Cardiac fibroblast (primary cell): ENCODE measurements at regions not wholly inside any gene's neighbourhood (a gene's known extent, or its start where the extent isn't known, plus 50 kb on each side); places are given as distances from the start of the nearest gene placed in this dataset.

Experiments
- DNase-seq, 2 donors: peaks; one replicate each; pipeline versions ENCODE4 v3.0.0 to v3.0.0-alpha.2; 2010; ENCODE audit warnings: low read depth in 2 of 2
- H3K4me3 ChIP-seq, 2 donors: replicated peaks in 1 of 2; 1 replicate in 1 of 2; 2 replicates in 1 of 2; pipeline ENCODE4 v1.5.1; 2011; ENCODE audit warnings: low read depth in 2 of 2, low read length in 2 of 2, mild to moderate bottlenecking in 2 of 2, moderate library complexity in 1 of 2
- CTCF ChIP-seq: IDR thresholded peaks from one replicate; pipeline ENCODE4 v1.5.1; 2011; ENCODE audit warnings: low read depth, mild to moderate bottlenecking, low read length, inconsistent platforms

DNA sequence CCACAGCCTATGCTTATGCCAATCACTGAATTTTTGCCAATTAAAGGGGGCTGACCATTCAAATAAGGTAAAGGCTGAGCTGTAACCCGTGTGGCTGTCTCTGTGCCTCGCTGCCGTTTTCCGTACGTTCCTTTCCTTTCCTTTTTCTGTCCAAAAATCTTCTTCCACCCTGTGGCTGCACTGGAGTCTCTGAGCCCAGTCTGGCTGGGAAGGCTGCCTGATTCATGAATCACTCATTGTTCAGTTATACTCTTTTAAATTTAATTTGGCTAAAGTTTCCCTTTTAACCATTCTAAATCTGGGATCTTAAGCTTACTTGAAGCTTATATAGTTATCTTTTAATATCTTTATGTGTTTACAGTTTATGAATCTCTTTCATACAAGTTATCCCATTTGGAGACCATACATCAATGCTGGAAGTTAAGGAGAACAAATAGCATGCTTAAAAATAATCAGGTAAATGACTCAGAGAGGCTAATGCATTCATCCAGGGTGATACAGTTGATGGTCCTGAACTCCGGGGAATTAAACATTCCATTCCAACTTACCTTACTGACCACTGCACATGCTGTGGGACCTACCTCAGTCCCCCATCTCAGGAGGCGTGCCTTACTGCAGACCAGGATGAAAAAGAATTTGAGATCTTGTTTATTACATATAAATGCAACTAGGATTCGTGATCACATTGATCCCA is 385.3 kb upstream of the ADARB2 start:
- no peak for TF ChIP-seq CTCF
- H3K4me3 ChIP-seq = no peak overlapping the region
- DNase-seq = no peak

GRCh38 chr10:2121929-2122328 is 384.6 kb upstream of the ADARB2 start:
- H3K4me3 ChIP-seq = no peak overlapping the region
- no peak for TF ChIP-seq CTCF
- no peak for DNase-seq

GRCh38 chr10:2121315-2121714 is 384.0 kb upstream of the ADARB2 start:
- no peak for DNase-seq
- TF ChIP-seq CTCF = no peak
- H3K4me3 ChIP-seq = no peak overlapping the region

DNA sequence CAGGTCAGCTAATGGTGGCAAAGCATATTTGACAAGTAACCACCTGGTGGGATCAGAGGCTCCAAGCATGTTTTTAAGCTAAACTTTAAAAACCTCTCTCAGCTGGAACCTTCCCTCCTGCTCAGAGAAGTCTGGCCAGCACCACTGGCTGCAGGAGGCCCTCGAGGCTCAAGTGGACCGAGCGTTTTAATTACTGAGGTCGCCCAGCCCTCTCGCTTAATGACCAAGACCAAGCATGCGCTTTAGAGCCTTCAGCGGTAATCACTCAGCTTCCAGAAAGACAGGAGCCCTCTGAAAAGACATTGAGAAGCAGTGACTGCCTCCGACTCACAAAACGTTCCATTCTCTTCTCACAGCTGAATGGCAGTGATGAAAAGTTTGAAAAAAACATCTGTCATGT is 383.4 kb upstream of the ADARB2 start:
- DNase-seq = no peak
- H3K4me3 ChIP-seq = no peak overlapping the region
- TF ChIP-seq CTCF = no peak

DNA sequence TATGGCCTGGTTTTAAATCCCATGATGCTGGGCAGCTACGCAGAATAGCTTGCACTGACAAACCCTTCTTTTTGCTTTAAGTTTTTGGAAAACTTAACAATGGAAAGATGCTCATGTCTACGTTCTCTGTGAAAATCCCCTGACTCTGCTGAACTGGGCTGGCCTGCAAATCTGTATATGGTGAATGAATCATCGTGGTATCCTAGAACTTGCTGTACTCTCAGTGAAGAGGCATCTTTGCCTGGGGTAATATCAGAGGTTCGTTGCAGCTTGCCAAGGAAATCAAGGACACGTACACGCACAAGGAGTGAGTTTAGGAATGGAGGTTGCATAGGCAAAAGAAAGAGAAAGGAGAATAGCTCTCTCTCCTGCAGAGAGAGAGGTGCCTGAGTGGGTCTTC is 382.0 kb upstream of the ADARB2 start:
- no peak for DNase-seq
- no peak for TF ChIP-seq CTCF
- no peak overlapping the region for H3K4me3 ChIP-seq

- no peak for DNase-seq
- no peak for TF ChIP-seq CTCF
- no peak overlapping the region for H3K4me3 ChIP-seq
Measured at GRCh38 chr10:2118201-2118600, 380.9 kb upstream of the ADARB2 start.

DNA sequence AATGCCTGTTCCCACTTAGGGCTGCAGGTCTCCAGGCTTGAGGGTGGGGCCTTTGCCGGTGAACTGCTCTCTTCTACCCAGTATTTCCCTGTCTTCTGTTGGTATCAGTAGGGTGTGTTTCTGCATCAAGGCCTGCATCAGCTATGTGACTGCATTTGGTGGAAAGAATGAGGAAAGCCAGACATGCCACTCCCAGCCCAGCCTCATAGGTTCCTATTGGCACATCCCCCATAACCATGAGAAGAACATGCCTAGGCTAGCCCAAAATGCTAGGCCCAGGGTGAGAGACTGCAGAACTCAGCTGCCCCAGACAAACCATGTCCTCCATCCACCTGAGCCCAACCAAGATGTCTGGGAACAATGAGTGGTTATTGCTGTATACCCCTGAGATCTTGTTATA is 380.3 kb upstream of the ADARB2 start:
- TF ChIP-seq CTCF = no peak
- DNase-seq = no peak
- no peak overlapping the region for H3K4me3 ChIP-seq
